T-helper 2 cell treated with Interferon-gamma antibody and Interleukin-4, amounts not matched to agents 5 μg/mL and 100 μg/mL, for 36 hours (primary cell): ENCODE measurements at regions not wholly inside any gene's neighbourhood (a gene's known extent, or its start where the extent isn't known, plus 50 kb on each side); places are given as distances from the start of the nearest gene placed in this dataset.

Experiments used
- DNase-seq: peaks from one replicate; pipeline ENCODE4 v3.0.0; 2021; ENCODE audit warnings: low spot score
- H3K27ac Mint-ChIP-seq: one replicate; pipeline ENCODE4 v1.8.0; 2021; ENCODE audit warnings: mild to moderate bottlenecking, mixed read lengths
- H3K27me3 Mint-ChIP-seq: one replicate; pipeline ENCODE4 v1.8.0; 2021; ENCODE audit warnings: low read depth, mixed read lengths
- H3K36me3 Mint-ChIP-seq: one replicate; pipeline ENCODE4 v1.8.0; 2021; ENCODE audit warnings: low read depth, mixed read lengths
- H3K4me1 Mint-ChIP-seq: one replicate; pipeline ENCODE4 v1.8.0; 2021; ENCODE audit warnings: low read depth, mixed read lengths
- H3K4me3 Mint-ChIP-seq: one replicate; pipeline ENCODE4 v1.8.0; 2022; ENCODE audit warnings: mild to moderate bottlenecking, moderate library complexity, mixed read lengths
- H3K9me3 Mint-ChIP-seq: one replicate; pipeline ENCODE4 v1.8.0; 2021; ENCODE audit warnings: mixed read lengths

DNA sequence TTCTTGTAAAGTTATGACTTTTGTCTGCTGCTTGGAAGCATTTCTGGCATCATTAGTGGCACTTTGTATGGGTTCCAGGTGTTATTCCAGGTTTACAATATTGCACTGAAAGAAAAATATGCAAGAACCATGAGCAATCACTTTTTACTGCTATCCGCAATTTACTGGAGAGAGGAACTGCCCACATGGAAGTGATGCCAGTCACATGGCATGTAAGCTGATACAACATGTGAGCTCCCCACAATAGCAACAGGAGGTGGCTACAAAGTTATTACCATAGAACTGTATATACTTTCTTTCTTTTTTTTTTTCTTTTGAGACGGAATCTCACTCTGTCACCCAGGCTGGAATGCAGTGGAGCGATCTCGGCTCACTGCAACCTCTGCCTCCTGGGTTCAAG lies 1012.1 kb downstream of the BCL11B start:
- no peak overlapping the region for H3K4me3 Mint-ChIP-seq
- H3K27me3 Mint-ChIP-seq: no peaks in the 10 kb centered on the region
- H3K27ac Mint-ChIP-seq: no peak overlapping the region
- no peaks in the 10 kb centered on the region for H3K4me1 Mint-ChIP-seq
- no peaks in the 10 kb centered on the region for H3K36me3 Mint-ChIP-seq
- peaks cover 3% of the 10 kb centered on the region for H3K9me3 Mint-ChIP-seq
- no peak for DNase-seq

DNA sequence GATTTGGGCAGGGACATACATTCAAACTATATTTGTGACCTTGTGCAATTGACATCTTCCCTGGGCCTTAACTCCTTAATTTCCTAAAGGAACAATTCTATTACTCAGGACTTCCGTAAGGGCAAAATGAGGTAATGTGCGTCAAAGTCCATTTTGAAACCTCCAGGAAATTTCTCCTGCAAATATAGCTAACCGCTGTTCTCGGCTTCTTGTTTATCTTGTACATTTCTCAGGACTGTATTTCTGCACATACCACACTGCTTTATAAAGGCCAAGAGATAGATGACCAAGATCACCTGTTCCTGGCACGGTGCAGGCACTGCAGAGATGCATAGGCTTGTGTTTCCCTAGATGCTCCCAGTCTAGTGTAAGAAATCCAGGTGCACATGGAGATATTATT lies 1009.4 kb downstream of the BCL11B start:
- Mint-ChIP-seq H3K36me3 (no peaks in the 10 kb centered on the region), H3K4me1 (no peaks in the 10 kb centered on the region), H3K4me3 (no peak overlapping the region), H3K27me3 (no peaks in the 10 kb centered on the region), H3K27ac (no peak overlapping the region), H3K9me3 (peaks cover 9% of the 10 kb centered on the region)
- no peak for DNase-seq

DNA sequence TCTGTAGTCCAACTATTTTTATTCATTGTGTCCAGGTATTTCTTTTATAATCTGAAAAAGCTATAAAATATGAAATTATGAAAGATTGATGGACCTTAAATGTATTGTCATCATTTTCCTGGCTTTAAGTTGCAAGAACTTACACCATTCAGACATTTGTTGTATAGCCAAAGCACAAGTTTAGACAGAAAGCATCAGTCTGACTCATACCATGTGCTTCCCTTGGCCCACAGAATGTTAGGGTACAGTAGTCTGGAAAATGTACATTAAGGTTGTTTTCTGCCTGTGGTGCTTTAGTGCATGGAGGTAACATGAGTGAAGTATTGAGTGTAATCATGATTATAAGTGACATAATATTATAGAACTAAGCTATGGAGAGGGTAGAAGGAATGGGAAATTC lies 1002.5 kb downstream of the BCL11B start:
- H3K27ac Mint-ChIP-seq: no peak overlapping the region
- H3K9me3 Mint-ChIP-seq: peaks cover 19% of the 10 kb centered on the region
- H3K36me3 Mint-ChIP-seq: peaks cover 1% of the 10 kb centered on the region
- no peak for DNase-seq
- H3K27me3 Mint-ChIP-seq: no peaks in the 10 kb centered on the region
- no peak overlapping the region for H3K4me3 Mint-ChIP-seq
- no peaks in the 10 kb centered on the region for H3K4me1 Mint-ChIP-seq

DNA sequence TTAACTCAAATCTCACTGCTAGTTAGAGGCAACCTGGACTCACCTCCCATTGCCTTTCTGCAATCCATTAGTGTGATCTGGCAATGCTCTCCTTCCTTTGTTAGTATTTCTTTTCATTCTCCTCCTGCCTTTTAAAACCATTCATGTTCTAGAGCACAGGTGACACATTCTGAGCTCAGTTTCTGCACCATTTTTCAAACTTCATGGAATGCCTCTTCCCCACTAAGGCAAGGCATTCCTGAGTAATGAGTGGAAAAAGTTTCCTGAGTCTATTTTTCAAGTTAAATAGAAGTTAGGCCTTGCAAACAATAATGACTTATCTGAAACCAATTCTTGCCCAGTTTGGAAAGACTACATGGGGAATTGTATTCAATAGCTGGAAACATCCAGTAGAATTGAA lies 1001.8 kb downstream of the BCL11B start:
- no peak overlapping the region for H3K27ac Mint-ChIP-seq
- H3K4me3 Mint-ChIP-seq: no peak overlapping the region
- no peak for DNase-seq
- H3K36me3 Mint-ChIP-seq: peaks cover 1% of the 10 kb centered on the region
- no peaks in the 10 kb centered on the region for H3K27me3 Mint-ChIP-seq
- peaks cover 19% of the 10 kb centered on the region for H3K9me3 Mint-ChIP-seq
- no peaks in the 10 kb centered on the region for H3K4me1 Mint-ChIP-seq

DNA sequence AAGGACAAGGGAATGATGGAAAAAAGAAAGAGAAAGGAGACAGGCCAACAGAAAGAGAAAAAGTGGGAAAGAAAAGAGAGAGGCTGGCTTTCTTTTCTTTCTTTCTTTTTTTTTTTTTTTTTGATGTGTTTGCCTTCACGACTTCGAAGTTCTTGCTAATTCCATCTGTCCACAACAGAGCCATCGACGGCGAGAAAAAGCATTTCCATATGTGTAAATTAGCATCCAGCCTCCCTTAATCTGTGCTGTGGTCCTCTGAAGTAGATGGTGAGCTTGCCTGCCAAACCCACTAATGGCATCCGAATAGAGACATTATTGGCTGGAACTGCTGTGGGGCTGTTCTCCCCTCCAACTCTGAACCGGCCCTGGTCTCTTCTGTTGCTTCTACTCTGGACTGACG lies 997.4 kb downstream of the BCL11B start:
- Mint-ChIP-seq H3K27ac (no peak overlapping the region), H3K9me3 (peaks cover 13% of the 10 kb centered on the region), H3K4me3 (no peak overlapping the region), H3K4me1 (no peaks in the 10 kb centered on the region), H3K27me3 (no peaks in the 10 kb centered on the region), H3K36me3 (peaks cover 1% of the 10 kb centered on the region)
- DNase-seq: no peak

DNA sequence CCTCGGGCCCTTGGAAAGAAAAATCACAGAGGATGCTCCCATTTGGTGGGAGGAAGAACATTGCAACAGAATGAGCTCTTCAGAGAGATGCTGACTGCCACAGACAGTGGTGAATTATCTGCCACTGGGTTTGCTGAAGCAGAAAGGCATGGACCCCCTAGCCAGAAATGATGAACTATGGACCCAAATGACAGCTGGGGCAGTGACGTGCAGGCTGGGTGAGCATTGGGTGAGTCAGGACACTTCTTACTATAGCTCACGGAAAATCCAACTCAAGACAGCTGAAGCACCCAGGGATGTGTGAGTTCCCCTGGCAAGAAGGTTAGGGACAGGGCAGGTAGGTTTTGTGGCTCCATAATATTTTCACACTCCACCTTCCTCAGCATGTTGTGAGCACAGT lies 993.2 kb downstream of the BCL11B start:
- Mint-ChIP-seq H3K27me3 (no peaks in the 10 kb centered on the region), H3K27ac (no peak overlapping the region), H3K4me1 (no peaks in the 10 kb centered on the region), H3K36me3 (no peaks in the 10 kb centered on the region), H3K4me3 (no peak overlapping the region), H3K9me3 (peaks cover 8% of the 10 kb centered on the region)
- DNase-seq: no peak

DNA sequence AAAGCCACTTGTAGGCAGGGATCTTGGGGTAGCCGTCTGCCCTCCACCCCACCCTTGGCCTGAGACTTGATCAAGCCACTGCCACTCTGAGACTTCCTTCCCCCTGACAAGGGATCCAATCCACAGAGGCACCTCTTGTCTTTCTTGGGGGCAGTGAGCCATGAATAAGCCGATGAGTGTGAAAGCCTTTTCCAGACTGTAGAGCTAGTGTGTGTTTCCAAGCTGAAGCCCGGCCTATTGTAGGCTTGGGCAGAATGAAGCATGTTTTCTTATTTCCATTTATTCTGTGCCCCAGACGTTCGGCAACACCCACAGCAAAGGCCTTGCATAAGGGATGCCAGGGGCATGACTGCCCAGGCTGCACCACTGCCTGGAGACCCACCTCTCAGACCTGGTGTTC lies 991.6 kb downstream of the BCL11B start:
- no peaks in the 10 kb centered on the region for H3K4me1 Mint-ChIP-seq
- H3K4me3 Mint-ChIP-seq: no peak overlapping the region
- H3K27me3 Mint-ChIP-seq: no peaks in the 10 kb centered on the region
- no peaks in the 10 kb centered on the region for H3K36me3 Mint-ChIP-seq
- H3K27ac Mint-ChIP-seq: no peak overlapping the region
- no peak for DNase-seq
- H3K9me3 Mint-ChIP-seq: peaks cover 8% of the 10 kb centered on the region

DNA sequence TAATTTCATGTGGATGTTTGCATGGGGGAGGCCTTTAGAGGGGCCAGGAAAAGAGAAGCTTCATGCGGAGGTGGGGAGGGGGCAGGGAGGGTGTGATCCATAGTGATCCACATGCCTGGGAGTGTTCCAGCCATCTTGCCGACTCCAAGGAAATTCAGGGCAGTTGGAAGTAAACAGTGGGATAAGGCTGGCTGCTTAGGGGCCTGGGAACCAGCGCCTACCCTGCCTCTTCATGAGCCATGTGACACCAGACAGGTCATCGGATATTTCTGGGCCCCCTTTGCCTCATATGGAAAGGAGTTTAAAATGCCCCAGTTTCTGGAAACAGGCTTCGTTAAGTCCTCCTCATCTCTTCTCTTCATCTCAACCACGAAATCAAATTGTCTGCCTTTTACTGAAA lies 983.2 kb downstream of the BCL11B start:
- Mint-ChIP-seq H3K4me1 (no peaks in the 10 kb centered on the region), H3K36me3 (no peaks in the 10 kb centered on the region), H3K27ac (no peak overlapping the region), H3K27me3 (peaks cover 1% of the 10 kb centered on the region), H3K4me3 (no peak overlapping the region), H3K9me3 (peaks cover 11% of the 10 kb centered on the region)
- DNase-seq: no peak

DNA sequence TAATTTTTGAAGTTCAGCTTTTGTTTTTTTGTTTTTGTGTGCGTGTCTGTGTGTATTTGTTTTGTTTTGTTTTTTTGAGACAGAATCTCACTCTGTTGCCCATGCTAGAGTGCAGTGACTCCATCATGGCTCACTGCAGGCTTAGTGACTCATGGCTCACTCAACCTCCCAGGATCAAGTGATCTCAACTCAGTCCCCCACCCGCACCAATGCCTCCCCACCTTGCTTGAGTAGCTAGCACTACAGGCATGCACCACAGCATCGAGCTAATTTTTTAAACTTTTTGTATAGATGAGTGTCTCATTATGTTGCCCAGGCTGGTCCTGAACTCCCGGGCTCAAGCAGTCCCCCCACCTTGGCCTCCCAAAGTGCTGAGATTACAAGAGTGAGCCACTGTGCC lies 981.4 kb downstream of the BCL11B start:
- no peak overlapping the region for H3K27ac Mint-ChIP-seq
- no peak for DNase-seq

DNA sequence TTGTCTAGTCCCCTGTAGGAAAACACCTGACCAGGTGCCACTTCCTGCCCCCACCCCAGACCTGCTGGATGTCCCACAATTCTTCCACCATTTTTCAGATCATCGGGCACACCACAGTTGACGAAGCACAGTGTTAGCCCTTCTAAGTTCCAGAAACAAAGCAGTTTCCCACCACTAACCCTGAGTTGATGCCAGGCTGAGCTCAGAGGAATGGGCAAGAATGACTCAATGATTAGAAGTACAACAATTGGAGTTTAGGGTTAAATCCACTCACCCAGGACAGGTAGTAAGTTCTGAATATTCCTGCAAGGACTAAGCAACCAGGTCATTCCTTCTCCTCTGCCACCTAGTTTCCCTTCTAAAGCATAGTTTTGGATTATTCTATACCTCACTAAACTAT lies 979.8 kb downstream of the BCL11B start:
- H3K27ac Mint-ChIP-seq: no peak overlapping the region
- no peaks in the 10 kb centered on the region for H3K4me1 Mint-ChIP-seq
- no peak overlapping the region for H3K4me3 Mint-ChIP-seq
- DNase-seq: no peak
- H3K36me3 Mint-ChIP-seq: no peaks in the 10 kb centered on the region
- peaks cover 2% of the 10 kb centered on the region for H3K27me3 Mint-ChIP-seq
- no peaks in the 10 kb centered on the region for H3K9me3 Mint-ChIP-seq

More for the DNA sequence above, 981.4 kb downstream of the BCL11B start:
- H3K4me3 Mint-ChIP-seq: no peak overlapping the region
- H3K36me3 Mint-ChIP-seq: no peaks in the 10 kb centered on the region
- H3K27me3 Mint-ChIP-seq: peaks cover 2% of the 10 kb centered on the region
- H3K9me3 Mint-ChIP-seq: peaks cover 11% of the 10 kb centered on the region
- no peaks in the 10 kb centered on the region for H3K4me1 Mint-ChIP-seq

DNA sequence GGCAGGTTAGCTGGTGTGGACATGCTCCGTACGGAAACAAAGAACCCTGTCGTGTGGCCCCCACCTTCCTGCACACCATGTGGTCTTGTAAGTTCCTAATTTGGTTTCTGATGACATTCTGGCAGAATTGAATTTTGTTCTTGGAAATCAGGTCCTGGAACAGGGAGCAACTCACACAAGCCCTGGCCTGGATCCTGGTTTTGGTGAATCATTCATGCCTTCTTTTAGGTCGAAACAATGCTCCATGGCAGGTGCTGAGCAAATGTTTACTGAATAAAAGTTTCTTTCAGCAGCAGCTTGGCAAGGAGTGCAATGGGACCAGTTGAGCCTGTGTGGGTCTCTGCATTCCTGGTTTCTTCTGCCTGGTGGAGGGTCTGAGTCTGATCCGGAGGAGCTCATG lies 978.4 kb downstream of the BCL11B start:
- Mint-ChIP-seq H3K4me3 (no peak overlapping the region), H3K27me3 (peaks cover 2% of the 10 kb centered on the region), H3K4me1 (no peaks in the 10 kb centered on the region), H3K36me3 (no peaks in the 10 kb centered on the region), H3K27ac (no peak overlapping the region), H3K9me3 (no peaks in the 10 kb centered on the region)
- DNase-seq: no peak

DNA sequence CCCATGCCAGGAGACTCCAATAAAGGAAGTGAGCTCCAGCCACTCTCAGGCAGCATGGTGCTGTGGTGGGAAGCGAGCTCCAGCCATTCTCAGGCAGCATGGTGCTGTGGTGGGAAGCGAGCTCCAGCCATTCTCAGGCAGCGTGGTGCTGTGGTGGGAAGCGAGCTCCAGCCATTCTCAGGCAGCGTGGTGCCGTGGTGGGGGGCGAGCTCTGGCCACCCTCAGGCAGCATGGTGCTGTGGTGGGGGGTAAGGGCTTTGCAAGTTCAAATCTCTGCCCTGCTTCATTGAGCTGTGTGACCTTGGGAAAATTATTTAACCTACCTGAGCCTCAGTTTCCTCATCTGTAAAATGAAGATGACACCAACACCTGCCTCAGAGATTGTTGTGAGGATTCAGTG lies 975.1 kb downstream of the BCL11B start:
- H3K4me1 Mint-ChIP-seq: no peaks in the 10 kb centered on the region

DNA sequence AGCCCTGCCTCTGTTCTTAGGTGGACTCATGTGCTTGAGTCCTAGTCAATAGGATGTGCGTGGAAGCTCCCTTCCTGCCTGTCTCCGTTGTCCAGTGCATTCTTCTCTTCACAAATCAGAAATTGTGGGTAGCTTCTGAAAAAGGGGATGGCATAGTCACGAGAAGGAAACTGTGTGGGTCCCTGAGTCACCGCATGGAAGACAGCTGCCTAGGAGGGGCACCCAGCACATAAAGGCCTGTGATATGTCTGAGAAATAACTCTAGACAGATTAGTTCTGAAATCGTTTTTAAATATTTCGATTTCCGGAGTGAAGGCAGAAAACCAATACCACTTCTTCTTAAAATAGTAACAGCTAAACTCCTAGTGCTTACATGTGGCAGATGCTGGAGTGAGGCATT lies 974.4 kb downstream of the BCL11B start:
- no peak overlapping the region for H3K4me3 Mint-ChIP-seq
- DNase-seq: no peak
- H3K27me3 Mint-ChIP-seq: peaks cover 2% of the 10 kb centered on the region
- no peaks in the 10 kb centered on the region for H3K9me3 Mint-ChIP-seq
- no peaks in the 10 kb centered on the region for H3K36me3 Mint-ChIP-seq
- H3K27ac Mint-ChIP-seq: no peak overlapping the region
- H3K4me1 Mint-ChIP-seq: no peaks in the 10 kb centered on the region

More for the DNA sequence above, 975.1 kb downstream of the BCL11B start:
- Mint-ChIP-seq H3K27me3 (peaks cover 2% of the 10 kb centered on the region), H3K27ac (no peak overlapping the region), H3K36me3 (no peaks in the 10 kb centered on the region), H3K9me3 (no peaks in the 10 kb centered on the region), H3K4me3 (no peak overlapping the region)
- DNase-seq: no peak

DNA sequence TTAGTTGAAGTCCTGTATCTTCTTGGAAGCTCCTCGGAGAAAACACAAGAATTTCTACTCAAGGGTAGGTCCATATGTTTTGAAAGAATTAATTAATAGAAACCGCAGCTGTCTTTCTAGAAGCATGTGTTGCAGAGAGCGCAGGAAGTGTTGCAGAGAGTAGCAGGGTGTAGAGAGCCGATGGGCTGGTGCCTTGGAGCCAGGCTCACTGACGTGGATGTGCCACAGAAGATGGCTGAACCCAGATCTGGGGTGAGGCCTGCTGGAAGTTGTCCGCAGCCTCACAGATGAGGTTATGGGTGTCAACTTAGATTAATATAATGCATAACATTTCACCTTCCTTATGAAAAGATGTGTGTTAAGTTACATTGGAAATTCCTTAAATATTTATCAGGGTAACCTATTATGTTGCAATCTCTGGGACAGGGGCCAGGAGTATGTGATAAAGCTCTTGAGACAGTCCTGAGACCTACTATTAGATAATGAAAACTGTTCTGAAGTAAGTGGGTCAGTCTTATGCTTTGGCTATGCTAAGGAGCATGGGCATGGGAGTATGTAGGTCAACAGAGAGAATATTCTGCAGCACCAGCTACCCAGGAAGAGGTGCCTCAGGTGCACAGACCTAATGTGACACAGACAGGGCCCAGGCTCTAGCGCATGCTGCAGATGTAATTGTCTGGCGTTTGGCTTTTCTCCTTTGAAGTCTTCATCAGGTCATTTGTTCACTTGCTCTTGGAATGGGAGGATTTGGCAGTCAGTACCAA lies 973.3 kb downstream of the BCL11B start:
- H3K4me1 Mint-ChIP-seq: no peaks in the 10 kb centered on the region
- no peaks in the 10 kb centered on the region for H3K36me3 Mint-ChIP-seq
- no peaks in the 10 kb centered on the region for H3K9me3 Mint-ChIP-seq
- no peak overlapping the region for H3K27ac Mint-ChIP-seq
- no peak for DNase-seq
- H3K4me3 Mint-ChIP-seq: no peak overlapping the region
- H3K27me3 Mint-ChIP-seq: peaks cover 2% of the 10 kb centered on the region

DNA sequence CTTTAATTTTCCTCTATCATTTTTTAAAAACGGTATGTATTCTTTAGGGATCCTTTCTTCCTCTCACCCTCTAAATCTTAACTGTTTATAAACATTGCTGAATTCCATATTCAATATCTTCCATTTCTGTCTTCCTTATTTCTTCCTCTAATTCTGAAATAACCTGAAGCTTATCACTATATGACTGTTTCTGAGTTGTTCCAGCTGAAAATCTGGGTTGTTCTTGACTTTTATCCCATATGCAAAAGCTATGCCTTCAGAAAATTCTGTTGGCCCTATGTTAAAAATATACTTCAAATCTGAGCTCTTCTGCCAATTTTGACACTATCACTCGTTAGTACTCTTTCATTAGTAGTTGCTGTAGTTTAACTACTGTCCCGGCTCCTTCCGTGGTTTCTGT lies 970.3 kb downstream of the BCL11B start:
- H3K9me3 Mint-ChIP-seq: peaks cover 4% of the 10 kb centered on the region
- H3K4me1 Mint-ChIP-seq: no peaks in the 10 kb centered on the region
- no peaks in the 10 kb centered on the region for H3K36me3 Mint-ChIP-seq
- H3K4me3 Mint-ChIP-seq: no peak overlapping the region
- H3K27me3 Mint-ChIP-seq: no peaks in the 10 kb centered on the region
- no peak overlapping the region for H3K27ac Mint-ChIP-seq
- DNase-seq: no peak
